Caco-2 (cell line): ENCODE measurements at regions not wholly inside any gene's neighbourhood (a gene's known extent, or its start where the extent isn't known, plus 50 kb on each side); places are given as distances from the start of the nearest gene placed in this dataset.

Source experiments
- BruUV-seq: library from RNA; stranded (reverse); fragments of 400-500 nt; replicated peaks from 2 replicates; lab custom pipeline; 2021; lab: Mats Ljungman, UMichigan
- CTCF ChIA-PET: fragments of 300-600 bp; sonication (Branson Sonifier 250); formaldehyde crosslinking; loops from one replicate; lab custom pipeline; 2022; ENCODE audit warnings: antibody characterized with exemption; lab: Charles Lee
- POLR2A ChIA-PET: fragments of 300-600 bp; sonication (Branson Sonifier 250); formaldehyde crosslinking; loops from one replicate; lab custom pipeline; 2022; ENCODE audit warnings: antibody characterized with exemption; lab: Charles Lee
- DNase-seq, 2 experiments: peaks; one replicate each; pipeline versions ENCODE4 v3.0.0 to v3.0.0-alpha.2; 2020 to 2022
- H3K27me3 ChIP-seq: replicated peaks from 2 replicates; pipeline ENCODE4 v1.6.0; 2011; ENCODE audit warnings: low read length; ENCODE audit not compliant: control insufficient read depth, insufficient read depth
- H3K36me3 ChIP-seq: 2 replicates; pipeline ENCODE4 v1.5.1; 2011; ENCODE audit warnings: low read length; ENCODE audit not compliant: control insufficient read depth, insufficient read depth
- H3K4me1 ChIP-seq: fragments of 250-450 bp; sonication (Bioruptor Pico); 2 replicates; pipeline ENCODE4 v1.5.1; 2020; ENCODE audit warnings: mild to moderate bottlenecking
- H3K4me3 ChIP-seq: 2 replicates; pipeline ENCODE4 v1.5.1; 2011; ENCODE audit warnings: low read depth, mild to moderate bottlenecking, control low read depth, low read length
- H3K9me3 ChIP-seq: fragments of 250-450 bp; sonication (Bioruptor Pico); 2 replicates; pipeline ENCODE4 v1.5.1; 2020; ENCODE audit warnings: mild to moderate bottlenecking, moderate library complexity
- H3K27ac Mint-ChIP-seq: one replicate; pipeline ENCODE4 v1.8.0; 2022; ENCODE audit warnings: mixed read lengths; ENCODE audit not compliant: unreplicated experiment
- H3K27me3 Mint-ChIP-seq: one replicate; pipeline ENCODE4 v1.8.0; 2022; ENCODE audit warnings: mixed read lengths; ENCODE audit not compliant: insufficient read depth, unreplicated experiment
- H3K36me3 Mint-ChIP-seq: one replicate; pipeline ENCODE4 v1.8.0; 2022; ENCODE audit warnings: mild to moderate bottlenecking, mixed read lengths; ENCODE audit not compliant: insufficient read depth, unreplicated experiment
- H3K4me1 Mint-ChIP-seq: one replicate; pipeline ENCODE4 v1.8.0; 2022; ENCODE audit warnings: low read depth, mixed read lengths; ENCODE audit not compliant: unreplicated experiment
- H3K4me3 Mint-ChIP-seq: one replicate; pipeline ENCODE4 v1.8.0; 2022; ENCODE audit warnings: mild to moderate bottlenecking, moderate library complexity, mixed read lengths; ENCODE audit not compliant: unreplicated experiment
- H3K9me3 Mint-ChIP-seq: one replicate; pipeline ENCODE4 v1.8.0; 2022; ENCODE audit warnings: mixed read lengths; ENCODE audit not compliant: unreplicated experiment
- CTCF ChIP-seq, 2 experiments: fragments of 200-600 bp in 1 of 2; IDR thresholded peaks; 1 replicate in 1 of 2; 2 replicates in 1 of 2; pipeline versions ENCODE4 v1.5.1 to v1.8.0; 2011 to 2022; ENCODE audit warnings: antibody characterized with exemption in 1 of 2, control low read depth in 1 of 2, inconsistent platforms in 1 of 2, low read depth in 1 of 2, low read length in 1 of 2, mild to moderate bottlenecking in 1 of 2, moderate library complexity in 1 of 2; ENCODE audit not compliant: insufficient read depth in 1 of 2, severe bottlenecking in 1 of 2, unreplicated experiment in 1 of 2
- intact Hi-C: fragments of 100-400 bp; cut with micrococcal nuclease; formaldehyde crosslinking; loops from one replicate; pipeline ENCODE4 v1.10.0; 2022; ENCODE audit not compliant: unreplicated experiment

GRCh38 chr1:234669499-234669898 lies 59.5 kb upstream of the IRF2BP2 start:
- H3K36me3 Mint-ChIP-seq: no peaks in the 10 kb centered on the region
- ChIA-PET POLR2A (no interaction called here), CTCF (no interaction called here)
- Histone ChIP-seq H3K4me1 (peaks cover 21% of the 10 kb centered on the region), H3K36me3 (no peaks in the 10 kb centered on the region; the same call in none of the 2 replicates), H3K9me3 (peaks cover 4% of the 10 kb centered on the region; the same call in 1 of the 2 replicates), H3K4me3 (no peak overlapping the region), H3K27me3 (no peaks in the 10 kb centered on the region)
- no peaks in the 10 kb centered on the region for H3K27me3 Mint-ChIP-seq
- no peak overlapping the region for H3K27ac Mint-ChIP-seq
- no peaks in the 10 kb centered on the region for H3K9me3 Mint-ChIP-seq
- no TSS peak for BruUV-seq
- intact Hi-C loops: no loop called here
- H3K4me1 Mint-ChIP-seq: peaks cover 26% of the 10 kb centered on the region
- TF ChIP-seq CTCF (IDR thresholded peaks at IDR 0.05; ENCODE audit: insufficient read depth in 1 of 2, low read depth in 1 of 2, low read length in 1 of 2, severe bottlenecking in 1 of 2, unreplicated experiment in 1 of 2): no peak
- no peak for DNase-seq
- no peak overlapping the region for H3K4me3 Mint-ChIP-seq

- Histone ChIP-seq H3K4me3 (no peak overlapping the region), H3K36me3 (no peaks in the 10 kb centered on the region; the same call in none of the 2 replicates), H3K9me3 (peaks cover 4% of the 10 kb centered on the region; the same call in 1 of the 2 replicates), H3K4me1 (peaks cover 21% of the 10 kb centered on the region), H3K27me3 (no peaks in the 10 kb centered on the region)
- ChIA-PET POLR2A (no interaction called here), CTCF (no interaction called here)
- TF ChIP-seq CTCF (IDR thresholded peaks at IDR 0.05; ENCODE audit: insufficient read depth in 1 of 2, low read depth in 1 of 2, low read length in 1 of 2, severe bottlenecking in 1 of 2, unreplicated experiment in 1 of 2): no peak
- BruUV-seq: no TSS peak
- peaks cover 26% of the 10 kb centered on the region for H3K4me1 Mint-ChIP-seq
- H3K27ac Mint-ChIP-seq: no peak overlapping the region
- H3K9me3 Mint-ChIP-seq: no peaks in the 10 kb centered on the region
- DNase-seq: no peak
- no peaks in the 10 kb centered on the region for H3K36me3 Mint-ChIP-seq
- H3K27me3 Mint-ChIP-seq: no peaks in the 10 kb centered on the region
- intact Hi-C loops: no loop called here
- H3K4me3 Mint-ChIP-seq: no peak overlapping the region
Observed at GRCh38 chr1:234668577-234668955, 58.6 kb upstream of the IRF2BP2 start.

GRCh38 chr1:234667600-234668576 lies 57.9 kb upstream of the IRF2BP2 start:
- intact Hi-C loops: no loop called here
- no peak overlapping the region for H3K4me3 ChIP-seq
- H3K4me3 Mint-ChIP-seq: no peak overlapping the region
- no peaks in the 10 kb centered on the region; the same call in none of the 2 replicates for H3K36me3 ChIP-seq
- H3K9me3 ChIP-seq: peaks cover 4% of the 10 kb centered on the region; the same call in 1 of the 2 replicates
- H3K27me3 ChIP-seq: no peaks in the 10 kb centered on the region
- no peak overlapping the region for H3K27ac Mint-ChIP-seq
- DNase-seq: no peak
- no peaks in the 10 kb centered on the region for H3K27me3 Mint-ChIP-seq
- ChIA-PET CTCF (no interaction called here), POLR2A (no interaction called here)
- H3K4me1 ChIP-seq: peaks cover 21% of the 10 kb centered on the region
- H3K9me3 Mint-ChIP-seq: no peaks in the 10 kb centered on the region
- BruUV-seq: no TSS peak
- H3K36me3 Mint-ChIP-seq: no peaks in the 10 kb centered on the region
- peaks cover 30% of the 10 kb centered on the region for H3K4me1 Mint-ChIP-seq
- no peak for TF ChIP-seq CTCF (IDR thresholded peaks at IDR 0.05; ENCODE audit: insufficient read depth in 1 of 2, low read depth in 1 of 2, low read length in 1 of 2, severe bottlenecking in 1 of 2, unreplicated experiment in 1 of 2)
